Parathyroid adenoma (tissue), 2 donors: ENCODE measurements at regions not wholly inside any gene's neighbourhood (a gene's known extent, or its start where the extent isn't known, plus 50 kb on each side); places are given as distances from the start of the nearest gene placed in this dataset.

Experiments
- H2AFZ ChIP-seq: fragments of 300-600 bp; sonication (generic); one replicate; pipeline ENCODE4 v1.7.0; 2017; ENCODE audit warnings: antibody characterized with exemption, mild to moderate bottlenecking
- H3K27ac ChIP-seq: fragments of 300-600 bp; sonication (generic); one replicate; pipeline ENCODE4 v1.7.0; 2017
- H3K27me3 ChIP-seq: fragments of 300-600 bp; sonication (generic); one replicate; pipeline ENCODE4 v1.7.0; 2017; ENCODE audit warnings: low read length; ENCODE audit not compliant: control insufficient read depth, insufficient read depth
- H3K36me3 ChIP-seq: fragments of 300-600 bp; sonication (generic); one replicate; pipeline ENCODE4 v1.7.0; 2017; ENCODE audit warnings: low read length; ENCODE audit not compliant: control insufficient read depth, insufficient read depth
- H3K4me1 ChIP-seq: fragments of 300-600 bp; sonication (generic); one replicate; pipeline ENCODE4 v1.7.0; 2017; ENCODE audit warnings: control low read depth
- H3K4me2 ChIP-seq: fragments of 300-600 bp; sonication (generic); one replicate; pipeline ENCODE4 v1.7.0; 2017; ENCODE audit warnings: low read length
- H3K4me3 ChIP-seq: fragments of 300-600 bp; sonication (generic); one replicate; pipeline ENCODE4 v1.7.0; 2017; ENCODE audit warnings: low read depth, low read length
- H3K79me2 ChIP-seq: fragments of 300-600 bp; sonication (generic); one replicate; pipeline ENCODE4 v1.7.0; 2017; ENCODE audit warnings: control low read depth
- H3K9ac ChIP-seq: fragments of 300-600 bp; sonication (generic); one replicate; pipeline ENCODE4 v1.7.0; 2017; ENCODE audit warnings: mild to moderate bottlenecking
- H3K9me3 ChIP-seq: fragments of 300-600 bp; sonication (generic); one replicate; pipeline ENCODE4 v1.7.0; 2017; ENCODE audit warnings: low read length; ENCODE audit not compliant: control insufficient read depth
- TF ChIP-seq, protein P1 (sequence below): fragments of 300-600 bp; sonication (generic); IDR thresholded peaks from one replicate; pipeline ENCODE4 v1.7.0; 2017; ENCODE audit warnings: antibody characterized with exemption, mild to moderate bottlenecking
- donor health status: primary hyperparathyroidism.

DNA sequence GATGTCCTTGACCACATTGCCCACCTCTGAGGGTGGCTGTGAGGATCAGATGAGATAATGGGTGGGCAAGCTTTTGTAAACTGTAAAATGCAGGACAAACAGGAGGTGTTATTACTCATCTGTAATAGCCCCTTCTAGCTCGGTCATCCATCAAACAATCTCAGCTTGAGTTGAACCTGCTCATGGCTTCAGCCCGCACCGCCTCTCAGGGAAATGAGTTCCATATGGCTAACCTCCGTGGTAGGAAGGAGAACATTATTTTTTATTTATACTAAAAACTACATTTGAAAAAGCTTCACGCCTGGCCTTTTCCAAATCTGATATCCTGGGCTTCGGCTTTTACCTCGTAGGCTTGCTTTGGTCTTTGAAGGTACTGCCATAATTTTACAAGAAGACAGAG, 116.2 kb upstream of the USP24 start:
- no peak overlapping the region for H3K27ac ChIP-seq

DNA sequence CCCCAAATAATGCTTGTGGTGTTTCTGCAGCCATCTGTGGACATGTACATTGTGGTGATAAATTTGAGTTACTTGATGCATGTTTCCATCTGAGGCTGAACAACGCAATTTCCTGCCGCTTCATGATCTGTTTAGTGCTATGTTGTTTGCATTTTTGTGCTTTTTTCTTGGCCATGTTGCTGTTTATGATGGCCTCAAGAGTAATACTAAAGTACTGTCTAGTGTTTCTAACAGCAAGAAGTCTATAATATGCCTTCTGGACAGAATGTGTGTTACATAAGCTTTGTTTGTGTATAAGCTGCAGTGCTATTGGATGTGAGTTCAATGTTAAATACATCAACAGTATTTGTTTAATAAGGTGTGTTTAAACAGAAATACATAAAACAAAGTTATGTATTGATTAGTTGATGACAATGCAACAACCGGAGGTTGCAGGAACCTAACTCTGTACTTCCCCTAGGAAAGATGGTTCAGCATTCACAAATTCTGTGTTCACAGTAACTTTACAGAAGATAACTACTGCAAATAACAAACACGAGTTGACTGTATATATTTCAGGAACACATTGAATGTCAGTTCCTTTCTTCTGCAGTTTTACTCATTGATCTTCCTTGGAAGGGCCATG, 114.8 kb upstream of the USP24 start:
- H3K9me3 ChIP-seq = no peaks in the 10 kb centered on the region
- H2AFZ ChIP-seq = no peak overlapping the region
- no peaks in the 10 kb centered on the region for H3K36me3 ChIP-seq
- no peak overlapping the region for H3K27ac ChIP-seq
- H3K27me3 ChIP-seq = no peaks in the 10 kb centered on the region
- H3K4me1 ChIP-seq = no peaks in the 10 kb centered on the region
- no peak overlapping the region for H3K9ac ChIP-seq
- H3K4me2 ChIP-seq = no peak overlapping the region
- H3K4me3 ChIP-seq = no peak overlapping the region
- H3K79me2 ChIP-seq = no peaks in the 10 kb centered on the region
- TF ChIP-seq, protein P1, sequence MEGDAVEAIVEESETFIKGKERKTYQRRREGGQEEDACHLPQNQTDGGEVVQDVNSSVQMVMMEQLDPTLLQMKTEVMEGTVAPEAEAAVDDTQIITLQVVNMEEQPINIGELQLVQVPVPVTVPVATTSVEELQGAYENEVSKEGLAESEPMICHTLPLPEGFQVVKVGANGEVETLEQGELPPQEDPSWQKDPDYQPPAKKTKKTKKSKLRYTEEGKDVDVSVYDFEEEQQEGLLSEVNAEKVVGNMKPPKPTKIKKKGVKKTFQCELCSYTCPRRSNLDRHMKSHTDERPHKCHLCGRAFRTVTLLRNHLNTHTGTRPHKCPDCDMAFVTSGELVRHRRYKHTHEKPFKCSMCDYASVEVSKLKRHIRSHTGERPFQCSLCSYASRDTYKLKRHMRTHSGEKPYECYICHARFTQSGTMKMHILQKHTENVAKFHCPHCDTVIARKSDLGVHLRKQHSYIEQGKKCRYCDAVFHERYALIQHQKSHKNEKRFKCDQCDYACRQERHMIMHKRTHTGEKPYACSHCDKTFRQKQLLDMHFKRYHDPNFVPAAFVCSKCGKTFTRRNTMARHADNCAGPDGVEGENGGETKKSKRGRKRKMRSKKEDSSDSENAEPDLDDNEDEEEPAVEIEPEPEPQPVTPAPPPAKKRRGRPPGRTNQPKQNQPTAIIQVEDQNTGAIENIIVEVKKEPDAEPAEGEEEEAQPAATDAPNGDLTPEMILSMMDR = no peak

More for the DNA sequence above, 116.2 kb upstream of the USP24 start:
- H3K9ac ChIP-seq = no peak overlapping the region
- H3K4me2 ChIP-seq = no peak overlapping the region
- H3K27me3 ChIP-seq = no peaks in the 10 kb centered on the region
- H3K79me2 ChIP-seq = no peaks in the 10 kb centered on the region
- H3K4me1 ChIP-seq = no peaks in the 10 kb centered on the region
- TF ChIP-seq, protein P1 = no peak
- H2AFZ ChIP-seq = no peak overlapping the region
- H3K9me3 ChIP-seq = no peaks in the 10 kb centered on the region
- no peak overlapping the region for H3K4me3 ChIP-seq
- H3K36me3 ChIP-seq = no peaks in the 10 kb centered on the region

DNA sequence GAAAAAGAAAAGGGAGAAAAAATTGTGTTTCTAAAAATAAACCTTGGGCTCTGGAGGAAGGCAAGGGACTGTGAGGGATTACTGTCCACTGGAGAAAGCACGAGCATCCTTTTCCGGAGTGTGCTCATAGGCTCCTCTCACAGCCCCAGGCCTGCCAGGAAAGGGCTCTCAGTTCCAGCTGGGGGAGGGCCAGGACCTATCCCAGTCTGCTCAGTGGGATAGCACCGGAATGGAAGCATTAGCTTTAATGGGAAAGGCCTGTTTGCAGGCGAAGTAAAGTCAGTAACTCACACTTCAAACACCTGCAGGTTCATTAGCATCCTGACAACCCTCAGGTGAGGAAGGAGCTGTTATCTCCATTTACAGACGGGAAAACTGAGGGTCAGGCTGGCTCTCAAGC, 113.9 kb upstream of the USP24 start:
- TF ChIP-seq, protein P1 = no peak

DNA sequence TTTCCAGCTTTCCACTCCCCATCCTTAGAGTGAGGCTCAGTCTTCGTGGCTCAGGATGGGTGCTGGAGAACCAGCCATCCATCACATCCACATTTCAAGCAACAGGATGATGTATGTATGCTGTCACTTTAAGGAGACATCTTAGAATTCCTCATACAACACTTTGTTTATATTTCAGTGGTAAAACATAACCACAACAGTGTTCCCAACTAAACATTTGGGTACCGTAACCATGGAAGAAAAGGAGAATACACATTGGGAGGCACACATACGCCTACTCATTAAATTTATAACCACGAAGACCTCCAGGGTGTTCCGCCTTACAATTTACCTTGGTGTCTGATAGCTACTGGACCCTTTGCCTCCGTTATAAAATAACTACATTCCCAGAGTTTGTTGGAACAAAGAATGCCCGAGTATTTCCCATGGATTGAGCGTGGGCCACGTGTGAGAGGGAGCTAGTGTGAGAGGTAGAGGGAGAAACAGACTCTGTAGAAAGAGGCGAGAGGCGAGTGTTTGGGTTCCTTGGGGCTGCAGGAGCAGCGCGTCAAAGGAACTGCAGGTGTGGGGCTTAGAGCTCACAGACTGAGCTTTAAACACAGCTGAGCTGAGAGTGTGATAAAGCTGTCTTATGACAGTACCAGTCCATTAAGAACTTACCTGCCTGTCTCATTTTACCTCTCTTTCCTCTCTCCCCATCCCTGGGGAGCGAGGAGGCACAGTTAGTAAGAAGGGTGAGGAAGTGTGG, 111.5 kb upstream of the USP24 start:
- Histone ChIP-seq H3K79me2 (no peaks in the 10 kb centered on the region), H3K27ac (no peak overlapping the region), H3K36me3 (no peaks in the 10 kb centered on the region), H3K9me3 (no peaks in the 10 kb centered on the region), H3K4me3 (no peak overlapping the region), H2AFZ (no peak overlapping the region), H3K27me3 (no peaks in the 10 kb centered on the region), H3K4me1 (no peaks in the 10 kb centered on the region), H3K9ac (no peak overlapping the region), H3K4me2 (no peak overlapping the region)
- TF ChIP-seq, protein P1 = no peak

More for the DNA sequence above, 113.9 kb upstream of the USP24 start:
- Histone ChIP-seq H3K9me3 (no peaks in the 10 kb centered on the region), H3K79me2 (no peaks in the 10 kb centered on the region), H3K4me2 (no peak overlapping the region), H3K9ac (no peak overlapping the region), H2AFZ (no peak overlapping the region), H3K27ac (no peak overlapping the region), H3K27me3 (no peaks in the 10 kb centered on the region), H3K36me3 (no peaks in the 10 kb centered on the region), H3K4me1 (no peaks in the 10 kb centered on the region), H3K4me3 (no peak overlapping the region)
